NT2/D1 (cell line): ENCODE measurements at regions not wholly inside any gene's neighbourhood (a gene's known extent, or its start where the extent isn't known, plus 50 kb on each side); places are given as distances from the start of the nearest gene placed in this dataset.

ENCODE experiments used
- DNase-seq: peaks from one replicate; pipeline ENCODE4 v3.0.0-alpha.2; 2011; ENCODE audit warnings: low read depth, low spot score
- H3K27me3 ChIP-seq: 2 replicates; pipeline ENCODE4 v1.6.0; 2011; ENCODE audit warnings: mild to moderate bottlenecking; ENCODE audit not compliant: insufficient read length, insufficient read depth
- H3K36me3 ChIP-seq: 2 replicates; pipeline ENCODE4 v1.6.1; 2011; ENCODE audit warnings: mild to moderate bottlenecking, low read length, mixed read lengths; ENCODE audit not compliant: insufficient read depth, insufficient read length
- H3K4me1 ChIP-seq: 2 replicates; pipeline ENCODE4 v1.5.1; 2011; ENCODE audit not compliant: insufficient read depth, insufficient read length
- H3K4me3 ChIP-seq: 2 replicates; pipeline ENCODE4 v1.5.1; 2011; ENCODE audit warnings: low read depth; ENCODE audit not compliant: insufficient read length
- H3K9ac ChIP-seq: 2 replicates; pipeline ENCODE4 v1.6.0; 2011; ENCODE audit warnings: low read depth; ENCODE audit not compliant: insufficient read length
- H3K9me3 ChIP-seq: 2 replicates; pipeline ENCODE4 v1.5.1; 2011; ENCODE audit warnings: mild to moderate bottlenecking, low read length; ENCODE audit not compliant: insufficient read depth
- SUZ12 ChIP-seq: IDR thresholded peaks from 2 replicates; pipeline ENCODE4 v1.6.1; 2011; ENCODE audit not compliant: insufficient read length, insufficient read depth; ENCODE audit errors: extremely low read depth
- YY1 ChIP-seq: IDR thresholded peaks from 2 replicates; pipeline ENCODE4 v1.6.1; 2011; ENCODE audit not compliant: insufficient read length, insufficient read depth
- ZNF274 ChIP-seq: IDR thresholded peaks from 2 replicates; pipeline ENCODE4 v1.6.1; 2011; ENCODE audit warnings: mild to moderate bottlenecking, low read depth, low read length

DNA sequence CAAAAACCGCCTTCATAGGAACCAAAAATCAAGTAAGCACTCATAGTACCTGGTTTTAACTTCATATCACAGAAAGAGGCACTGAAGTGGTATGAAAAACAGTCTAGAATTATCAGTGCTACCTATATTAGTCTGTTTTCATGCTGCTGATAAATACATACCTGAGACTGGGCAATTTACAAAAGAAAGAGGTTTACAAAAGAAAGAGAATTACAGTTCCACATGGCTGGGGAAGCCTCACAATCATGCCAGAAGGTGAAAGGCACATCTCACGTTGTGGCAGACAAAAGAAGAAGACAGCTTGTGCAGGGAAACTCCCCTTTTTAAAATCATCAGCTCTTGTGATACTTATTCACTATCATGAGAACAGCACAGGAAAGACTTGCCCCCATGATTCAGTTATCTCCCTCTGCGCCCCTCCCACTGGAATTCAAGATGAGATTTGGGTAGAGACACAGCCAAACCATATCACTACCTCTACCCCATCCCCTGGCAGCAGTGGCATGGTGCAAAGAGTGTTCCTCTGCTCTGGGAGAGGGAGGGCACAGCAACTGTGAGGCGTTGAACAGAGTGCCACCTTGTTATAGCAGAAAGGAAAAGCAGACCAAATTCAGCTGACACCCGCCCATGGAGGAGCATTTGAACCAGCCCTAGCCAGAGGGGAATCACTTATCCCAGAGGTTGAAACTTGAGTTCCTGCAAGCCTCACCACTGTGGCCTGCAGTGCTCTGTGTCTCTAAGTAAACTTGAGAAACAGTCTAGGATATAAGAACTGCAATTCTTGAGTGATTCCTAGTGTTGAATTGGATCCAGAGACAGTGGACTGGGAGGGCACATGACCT is 61.9 kb upstream of the PTPRZ1 start:
- TF ChIP-seq SUZ12 (no peak), YY1 (no peak)
- Histone ChIP-seq H3K36me3 (no peaks in the 10 kb centered on the region), H3K9ac (no peak overlapping the region), H3K27me3 (no peaks in the 10 kb centered on the region), H3K4me1 (peaks cover 3% of the 10 kb centered on the region), H3K9me3 (no peaks in the 10 kb centered on the region), H3K4me3 (no peak overlapping the region)
- no peak for DNase-seq

DNA sequence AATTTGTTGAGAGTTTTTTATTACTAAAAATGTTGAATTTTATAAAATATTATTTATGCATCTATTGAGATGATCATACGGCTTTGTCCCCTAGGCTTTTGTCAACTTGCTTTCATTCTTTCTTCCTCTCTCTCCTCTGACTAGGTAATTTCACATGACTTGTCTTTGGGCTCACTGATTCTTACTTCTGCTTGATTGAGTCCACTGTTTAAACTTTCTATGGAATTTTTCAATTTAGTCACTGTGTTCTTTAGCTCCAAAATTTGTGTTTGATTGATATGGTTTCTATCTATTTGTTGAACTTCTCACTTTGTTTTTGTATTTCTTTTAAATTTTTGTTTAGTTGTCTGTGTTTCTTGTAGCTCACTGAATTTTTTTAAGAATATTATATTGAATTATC is 65.9 kb upstream of the PTPRZ1 start:
- H3K27me3 ChIP-seq: no peaks in the 10 kb centered on the region
- H3K9ac ChIP-seq: no peak overlapping the region
- H3K9me3 ChIP-seq: no peaks in the 10 kb centered on the region
- TF ChIP-seq YY1: no peak
- TF ChIP-seq SUZ12: no peak
- TF ChIP-seq ZNF274: no peak
- no peak for DNase-seq
- H3K4me1 ChIP-seq: peaks cover 3% of the 10 kb centered on the region
- no peaks in the 10 kb centered on the region for H3K36me3 ChIP-seq
- no peak overlapping the region for H3K4me3 ChIP-seq

GRCh38 chr7:121803039-121803438 is 69.9 kb upstream of the PTPRZ1 start:
- no peak for DNase-seq
- Histone ChIP-seq H3K9me3 (no peaks in the 10 kb centered on the region), H3K4me1 (no peaks in the 10 kb centered on the region), H3K27me3 (no peaks in the 10 kb centered on the region), H3K4me3 (no peak overlapping the region), H3K36me3 (no peaks in the 10 kb centered on the region), H3K9ac (no peak overlapping the region)
- TF ChIP-seq ZNF274 (no peak), YY1 (no peak), SUZ12 (no peak)

DNA sequence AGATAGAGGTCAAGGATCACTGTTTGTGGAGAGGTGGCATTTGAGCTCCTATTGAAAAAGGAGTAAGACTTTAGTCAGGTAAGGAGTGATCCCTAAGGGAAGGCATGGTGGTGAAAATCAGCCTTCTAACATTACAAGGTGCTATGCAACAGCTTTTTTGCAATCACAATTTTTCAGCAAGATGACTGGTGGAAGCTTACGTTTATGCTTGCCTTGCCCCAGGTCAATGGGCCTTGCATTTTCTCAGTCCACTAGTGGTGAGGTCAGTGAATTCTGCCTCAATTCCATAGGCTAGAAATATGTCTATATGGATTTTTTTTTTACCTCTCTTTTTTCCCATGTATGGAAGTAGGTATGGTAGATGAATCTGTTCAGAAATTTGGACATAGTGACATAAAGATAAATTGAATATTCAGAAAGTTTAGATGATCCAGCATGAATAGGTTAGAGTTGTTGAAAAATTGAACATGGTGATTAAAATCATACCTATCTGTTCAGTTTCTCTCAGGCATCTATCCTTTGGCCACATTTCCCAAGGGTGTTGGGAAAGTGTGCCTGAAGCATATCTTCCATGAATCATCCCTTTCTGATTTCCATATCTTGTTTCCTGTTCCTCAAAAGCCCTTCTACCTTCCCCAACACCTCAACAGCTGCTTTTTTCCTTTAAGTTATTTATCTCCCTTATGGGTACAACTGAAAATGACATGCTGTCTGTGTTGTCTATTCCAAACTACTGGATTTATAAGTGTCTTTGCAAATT is 71.9 kb upstream of the PTPRZ1 start:
- Histone ChIP-seq H3K27me3 (no peaks in the 10 kb centered on the region), H3K9ac (no peak overlapping the region), H3K36me3 (no peaks in the 10 kb centered on the region), H3K4me3 (no peak overlapping the region), H3K4me1 (no peaks in the 10 kb centered on the region), H3K9me3 (no peaks in the 10 kb centered on the region)
- no peak for DNase-seq
- TF ChIP-seq SUZ12 (no peak), ZNF274 (no peak), YY1 (no peak)

- H3K36me3 ChIP-seq: no peaks in the 10 kb centered on the region
- H3K27me3 ChIP-seq: no peaks in the 10 kb centered on the region
- TF ChIP-seq ZNF274 (no peak), YY1 (no peak), SUZ12 (no peak)
- no peaks in the 10 kb centered on the region for H3K4me1 ChIP-seq
- peak; percentile 91 for DNase-seq
- H3K4me3 ChIP-seq: no peak overlapping the region
- no peak overlapping the region for H3K9ac ChIP-seq
- no peaks in the 10 kb centered on the region; the same call in 1 of the 2 replicates for H3K9me3 ChIP-seq
Measured at GRCh38 chr7:121798896-121799295, 74.1 kb upstream of the PTPRZ1 start.

- no peaks in the 10 kb centered on the region for H3K27me3 ChIP-seq
- no peak for DNase-seq
- no peaks in the 10 kb centered on the region for H3K36me3 ChIP-seq
- no peaks in the 10 kb centered on the region for H3K4me1 ChIP-seq
- H3K9me3 ChIP-seq: no peaks in the 10 kb centered on the region; the same call in 1 of the 2 replicates
- no peak for TF ChIP-seq ZNF274
- no peak for TF ChIP-seq YY1
- TF ChIP-seq SUZ12: no peak
- no peak overlapping the region for H3K4me3 ChIP-seq
- H3K9ac ChIP-seq: no peak overlapping the region
Measured at GRCh38 chr7:121798453-121798840, 74.5 kb upstream of the PTPRZ1 start.
